ENCODE measurements at regions not wholly inside any gene's neighbourhood (a gene's known extent, or its start where the extent isn't known, plus 50 kb on each side); places are given as distances from the start of the nearest gene placed in this dataset.

DNA sequence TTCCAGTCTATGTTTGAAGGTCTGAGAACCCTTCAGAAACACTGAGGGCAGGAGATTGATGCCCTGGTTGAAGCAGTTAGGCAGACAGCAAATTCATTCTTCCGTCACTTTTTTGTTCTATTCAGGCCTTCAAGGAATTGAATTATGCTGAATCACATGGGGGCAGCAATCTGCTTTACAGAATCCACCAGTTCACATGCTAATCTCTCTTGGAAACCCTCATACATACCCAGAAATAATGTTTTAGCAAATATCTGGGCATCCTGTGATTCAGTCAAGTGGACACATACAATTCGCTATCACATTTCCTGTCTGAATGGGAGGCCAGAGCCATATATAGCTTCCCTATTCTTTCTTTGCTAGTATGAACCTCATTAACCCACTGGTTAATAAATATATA lies 301.4 kb upstream of the CNTNAP5 start:
- no peak overlapping the region for H3K27ac Mint-ChIP-seq
- no peak for DNase-seq
- no peaks in the 10 kb centered on the region for H3K79me2 ChIP-seq (ENCODE audit: insufficient read depth, low read length)
- H4K20me1 ChIP-seq (ENCODE audit: insufficient read depth, low read length) = no peaks in the 10 kb centered on the region
- H3K36me3 Mint-ChIP-seq = no peaks in the 10 kb centered on the region
- 62% methylated on average over 2 of the region's 2 CpGs for WGBS (ENCODE audit: insufficient coverage)
- intact Hi-C loops (cut with micrococcal nuclease) = no loop called here
- no peak overlapping the region for H3K4me2 ChIP-seq (replicated peaks; ENCODE audit: extremely low read depth, low read length, poor library complexity, severe bottlenecking)
- TF ChIP-seq, protein P1, sequence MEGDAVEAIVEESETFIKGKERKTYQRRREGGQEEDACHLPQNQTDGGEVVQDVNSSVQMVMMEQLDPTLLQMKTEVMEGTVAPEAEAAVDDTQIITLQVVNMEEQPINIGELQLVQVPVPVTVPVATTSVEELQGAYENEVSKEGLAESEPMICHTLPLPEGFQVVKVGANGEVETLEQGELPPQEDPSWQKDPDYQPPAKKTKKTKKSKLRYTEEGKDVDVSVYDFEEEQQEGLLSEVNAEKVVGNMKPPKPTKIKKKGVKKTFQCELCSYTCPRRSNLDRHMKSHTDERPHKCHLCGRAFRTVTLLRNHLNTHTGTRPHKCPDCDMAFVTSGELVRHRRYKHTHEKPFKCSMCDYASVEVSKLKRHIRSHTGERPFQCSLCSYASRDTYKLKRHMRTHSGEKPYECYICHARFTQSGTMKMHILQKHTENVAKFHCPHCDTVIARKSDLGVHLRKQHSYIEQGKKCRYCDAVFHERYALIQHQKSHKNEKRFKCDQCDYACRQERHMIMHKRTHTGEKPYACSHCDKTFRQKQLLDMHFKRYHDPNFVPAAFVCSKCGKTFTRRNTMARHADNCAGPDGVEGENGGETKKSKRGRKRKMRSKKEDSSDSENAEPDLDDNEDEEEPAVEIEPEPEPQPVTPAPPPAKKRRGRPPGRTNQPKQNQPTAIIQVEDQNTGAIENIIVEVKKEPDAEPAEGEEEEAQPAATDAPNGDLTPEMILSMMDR (IDR thresholded peaks at IDR 0.05) = no peak
- peaks cover 0 to 13% (median 2%) of the 10 kb centered on the region in 7 donors for H3K9me3 Mint-ChIP-seq
- H3K9ac ChIP-seq (ENCODE audit: insufficient read depth, low read length, poor library complexity, severe bottlenecking) = no peak overlapping the region
- no peaks in the 10 kb centered on the region for H3K36me3 ChIP-seq (replicated peaks in 1 of 2; ENCODE audit: control insufficient read depth in 1 of 2, insufficient read depth in 2 of 2, low read length in 2 of 2)
- no peaks in the 10 kb centered on the region for H3K27me3 ChIP-seq (ENCODE audit: control insufficient read depth in 2 of 2, insufficient read depth in 2 of 2, low read length in 2 of 2)
- H3K4me1 Mint-ChIP-seq = no peaks in the 10 kb centered on the region
- H3K4me1 ChIP-seq (ENCODE audit: control insufficient read depth in 1 of 2, insufficient read depth in 2 of 2, low read length in 2 of 2) = no peaks in the 10 kb centered on the region
- H3K9me3 ChIP-seq (replicated peaks in 1 of 2; ENCODE audit: control insufficient read depth in 1 of 2, insufficient read depth in 1 of 2, low read length in 2 of 2) = no peaks in the 10 kb centered on the region
- no peak overlapping the region for H3K4me3 ChIP-seq (replicated peaks in 1 of 3; ENCODE audit: low read depth in 2 of 3, low read length in 3 of 3)
- H3K27ac ChIP-seq (ENCODE audit: low read depth in 1 of 2, low read length in 2 of 2) = no peak overlapping the region
- H3K27me3 Mint-ChIP-seq (ENCODE audit: low read depth in 3 of 3) = peaks cover 0 to 2% (median 0%) of the 10 kb centered on the region in 3 donors
- H3K4me3 Mint-ChIP-seq = no peak overlapping the region
- no peak overlapping the region for H2AFZ ChIP-seq (ENCODE audit: insufficient read depth, low read depth, low read length, poor library complexity, severe bottlenecking)

DNA sequence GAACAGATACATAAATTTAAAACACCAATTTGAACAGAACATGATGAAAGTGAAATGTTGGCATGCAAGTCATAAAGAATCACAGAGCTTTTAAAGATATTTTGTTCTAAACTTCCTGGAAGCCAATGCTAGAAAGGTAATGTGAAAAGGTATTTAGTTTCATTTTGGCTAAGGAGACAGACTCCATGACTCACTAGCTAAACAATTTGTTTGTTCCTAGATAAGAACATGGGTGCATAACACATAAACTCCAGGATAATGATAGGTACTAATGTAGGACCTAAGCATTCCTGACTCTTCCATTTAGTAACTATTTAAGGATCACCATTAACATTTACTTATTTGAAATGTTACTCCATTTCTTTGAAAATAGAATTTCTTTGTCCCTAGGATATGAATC lies 292.5 kb upstream of the CNTNAP5 start:
- TF ChIP-seq, protein P1 (IDR thresholded peaks at IDR 0.05) = no peak
- Mint-ChIP-seq H3K36me3 (no peaks in the 10 kb centered on the region), H3K4me1 (peaks cover 6% of the 10 kb centered on the region), H3K4me3 (no peak overlapping the region), H3K27me3 (ENCODE audit: low read depth in 3 of 3) (no peaks in the 10 kb centered on the region), H3K27ac (no peak overlapping the region), H3K9me3 (peaks cover 0 to 2% (median 0%) of the 10 kb centered on the region in 7 donors)
- Histone ChIP-seq H4K20me1 (ENCODE audit: insufficient read depth, low read length) (no peaks in the 10 kb centered on the region), H3K36me3 (replicated peaks in 1 of 2; ENCODE audit: control insufficient read depth in 1 of 2, insufficient read depth in 2 of 2, low read length in 2 of 2) (no peaks in the 10 kb centered on the region), H3K9ac (ENCODE audit: insufficient read depth, low read length, poor library complexity, severe bottlenecking) (no peak overlapping the region), H2AFZ (ENCODE audit: insufficient read depth, low read depth, low read length, poor library complexity, severe bottlenecking) (no peak overlapping the region), H3K4me3 (replicated peaks in 1 of 3; ENCODE audit: low read depth in 2 of 3, low read length in 3 of 3) (no peak overlapping the region), H3K4me2 (replicated peaks; ENCODE audit: extremely low read depth, low read length, poor library complexity, severe bottlenecking) (no peak overlapping the region), H3K9me3 (replicated peaks in 1 of 2; ENCODE audit: control insufficient read depth in 1 of 2, insufficient read depth in 1 of 2, low read length in 2 of 2) (no peaks in the 10 kb centered on the region), H3K27ac (ENCODE audit: low read depth in 1 of 2, low read length in 2 of 2) (no peak overlapping the region), H3K27me3 (ENCODE audit: control insufficient read depth in 2 of 2, insufficient read depth in 2 of 2, low read length in 2 of 2) (no peaks in the 10 kb centered on the region), H3K4me1 (ENCODE audit: control insufficient read depth in 1 of 2, insufficient read depth in 2 of 2, low read length in 2 of 2) (peaks cover 0 to 3% of the 10 kb centered on the region in 2 donors), H3K79me2 (ENCODE audit: insufficient read depth, low read length) (no peaks in the 10 kb centered on the region)
- DNase-seq = no peak
- intact Hi-C loops (cut with micrococcal nuclease) = no loop called here

Measured in CD14-positive monocyte (primary cell).